ACC112 (cell line): ENCODE measurements at regions not wholly inside any gene's neighbourhood (a gene's known extent, or its start where the extent isn't known, plus 50 kb on each side); places are given as distances from the start of the nearest gene placed in this dataset.

Experiments used
- H2AFZ ChIP-seq: fragments of 200-600 bp; sonication (generic); one replicate; pipeline ENCODE4 v1.6.0; 2017; ENCODE audit warnings: antibody characterized with exemption, low read length; ENCODE audit not compliant: unreplicated experiment
- H3K27ac ChIP-seq: fragments of 200-600 bp; sonication (generic); 2 replicates; pipeline ENCODE4 v1.5.1; 2014; ENCODE audit warnings: low read depth, mild to moderate bottlenecking, antibody characterized with exemption, low read length, moderate library complexity
- H3K27me3 ChIP-seq: fragments of 200-600 bp; sonication (generic); 2 replicates; pipeline ENCODE4 v1.6.1; 2014; ENCODE audit warnings: mild to moderate bottlenecking, antibody characterized with exemption, low read length, moderate library complexity, mixed read lengths; ENCODE audit not compliant: insufficient read depth
- H3K36me3 ChIP-seq: fragments of 200-600 bp; sonication (generic); 2 replicates; pipeline ENCODE4 v1.6.1; 2016; ENCODE audit warnings: mild to moderate bottlenecking, antibody characterized with exemption, low read length, moderate library complexity, mixed read lengths; ENCODE audit not compliant: insufficient read depth
- H3K4me1 ChIP-seq: fragments of 200-600 bp; sonication (generic); one replicate; pipeline ENCODE4 v1.6.1; 2016; ENCODE audit warnings: low read length, mixed read lengths; ENCODE audit not compliant: insufficient read depth, unreplicated experiment, control insufficient read depth
- H3K4me3 ChIP-seq: fragments of 200-600 bp; sonication (generic); 2 replicates; pipeline ENCODE4 v1.5.1; 2014; ENCODE audit warnings: mild to moderate bottlenecking, low read depth, low read length
- H3K79me2 ChIP-seq: fragments of 200-600 bp; sonication (generic); one replicate; pipeline ENCODE4 v1.6.0; 2016; ENCODE audit warnings: low read length; ENCODE audit not compliant: control insufficient read depth, unreplicated experiment, insufficient read depth

- Histone ChIP-seq H3K4me3 (no peak overlapping the region), H3K79me2 (no peaks in the 10 kb centered on the region), H3K27ac (peak overlapping the region; percentile 66), H3K4me1 (peaks cover 23% of the 10 kb centered on the region), H2AFZ (no peak overlapping the region), H3K27me3 (no peaks in the 10 kb centered on the region), H3K36me3 (no peaks in the 10 kb centered on the region)
Measured at GRCh38 chr11:95585069-95585751, 204.4 kb downstream of the FAM76B start.

GRCh38 chr11:95584589-95584988 is 205.0 kb downstream of the FAM76B start:
- no peaks in the 10 kb centered on the region for H3K36me3 ChIP-seq
- peak overlapping the region; percentile 66 for H3K27ac ChIP-seq
- H3K4me3 ChIP-seq = no peak overlapping the region
- H3K79me2 ChIP-seq = no peaks in the 10 kb centered on the region
- H2AFZ ChIP-seq = no peak overlapping the region
- H3K4me1 ChIP-seq = peaks cover 23% of the 10 kb centered on the region
- H3K27me3 ChIP-seq = no peaks in the 10 kb centered on the region

- H3K27ac ChIP-seq = peak overlapping the region; percentile 66
- H2AFZ ChIP-seq = no peak overlapping the region
- H3K4me1 ChIP-seq = peaks cover 23% of the 10 kb centered on the region
- no peaks in the 10 kb centered on the region for H3K79me2 ChIP-seq
- no peaks in the 10 kb centered on the region for H3K36me3 ChIP-seq
- no peaks in the 10 kb centered on the region for H3K27me3 ChIP-seq
- no peak overlapping the region for H3K4me3 ChIP-seq
Measured at GRCh38 chr11:95584180-95584579, 205.4 kb downstream of the FAM76B start.

- Histone ChIP-seq H2AFZ (peak overlapping the region; percentile 85), H3K27ac (peak overlapping the region; percentile 14; the same call in 1 of the 2 replicates), H3K27me3 (no peaks in the 10 kb centered on the region), H3K4me1 (peaks cover 33% of the 10 kb centered on the region), H3K36me3 (no peaks in the 10 kb centered on the region), H3K4me3 (no peak overlapping the region), H3K79me2 (no peaks in the 10 kb centered on the region)
Measured at GRCh38 chr11:95577716-95578460, 211.7 kb downstream of the FAM76B start.

GRCh38 chr11:95576146-95576845 is 213.3 kb downstream of the FAM76B start:
- Histone ChIP-seq H3K4me3 (no peak overlapping the region), H3K79me2 (no peaks in the 10 kb centered on the region), H3K4me1 (peaks cover 33% of the 10 kb centered on the region), H3K27ac (peak overlapping the region; percentile 33), H3K27me3 (no peaks in the 10 kb centered on the region), H2AFZ (peak overlapping the region; percentile 85), H3K36me3 (no peaks in the 10 kb centered on the region)

- Histone ChIP-seq H2AFZ (no peak overlapping the region), H3K27me3 (peaks cover 4% of the 10 kb centered on the region; the same call in 1 of the 2 replicates), H3K4me3 (no peak overlapping the region), H3K36me3 (no peaks in the 10 kb centered on the region), H3K27ac (peak overlapping the region; percentile 33), H3K4me1 (peaks cover 33% of the 10 kb centered on the region), H3K79me2 (no peaks in the 10 kb centered on the region)
Measured at GRCh38 chr11:95575517-95575916, 214.1 kb downstream of the FAM76B start.

- Histone ChIP-seq H3K79me2 (no peaks in the 10 kb centered on the region), H3K27me3 (peaks cover 5% of the 10 kb centered on the region; the same call in 1 of the 2 replicates), H2AFZ (no peak overlapping the region), H3K36me3 (no peaks in the 10 kb centered on the region), H3K27ac (no peak overlapping the region), H3K4me3 (no peak overlapping the region), H3K4me1 (peaks cover 17% of the 10 kb centered on the region)
Measured at GRCh38 chr11:95571718-95572260, 217.8 kb downstream of the FAM76B start.

- no peaks in the 10 kb centered on the region for H3K79me2 ChIP-seq
- no peak overlapping the region for H3K27ac ChIP-seq
- no peak overlapping the region for H3K4me3 ChIP-seq
- peaks cover 8% of the 10 kb centered on the region for H3K4me1 ChIP-seq
- no peaks in the 10 kb centered on the region for H3K36me3 ChIP-seq
- peaks cover 5% of the 10 kb centered on the region; the same call in 1 of the 2 replicates for H3K27me3 ChIP-seq
- no peak overlapping the region for H2AFZ ChIP-seq
Measured at GRCh38 chr11:95570845-95571244, 218.7 kb downstream of the FAM76B start.

- Histone ChIP-seq H3K4me1 (no peaks in the 10 kb centered on the region), H3K4me3 (no peak overlapping the region), H3K27me3 (peaks cover 5% of the 10 kb centered on the region; the same call in 1 of the 2 replicates), H3K27ac (no peak overlapping the region), H3K79me2 (no peaks in the 10 kb centered on the region), H3K36me3 (no peaks in the 10 kb centered on the region), H2AFZ (no peak overlapping the region)
Measured at GRCh38 chr11:95569207-95569606, 220.4 kb downstream of the FAM76B start.

- Histone ChIP-seq H3K4me3 (no peak overlapping the region), H3K27ac (no peak overlapping the region), H3K79me2 (no peaks in the 10 kb centered on the region), H3K36me3 (no peaks in the 10 kb centered on the region), H3K4me1 (peaks cover 7% of the 10 kb centered on the region), H3K27me3 (peaks cover 5% of the 10 kb centered on the region; the same call in 1 of the 2 replicates), H2AFZ (no peak overlapping the region)
Measured at GRCh38 chr11:95568281-95568680, 221.3 kb downstream of the FAM76B start.
